H9 (cell line): ENCODE measurements at regions not wholly inside any gene's neighbourhood (a gene's known extent, or its start where the extent isn't known, plus 50 kb on each side); places are given as distances from the start of the nearest gene placed in this dataset.

Experiments used
- DNase-seq: peaks from one replicate; pipeline ENCODE4 v3.0.0-alpha.2; 2017
- H2AFZ ChIP-seq: one replicate; pipeline ENCODE4 v1.6.1; 2013; ENCODE audit warnings: mild to moderate bottlenecking, low read length, control low read depth, moderate library complexity
- H2AK5ac ChIP-seq: 2 replicates; pipeline ENCODE4 v1.6.1; 2013; ENCODE audit warnings: low read length, control low read depth, mixed read lengths; ENCODE audit not compliant: insufficient read length
- H2BK120ac ChIP-seq: one replicate; pipeline ENCODE4 v1.6.1; 2013; ENCODE audit warnings: low read depth, mild to moderate bottlenecking, low read length, control low read depth, inconsistent platforms; ENCODE audit not compliant: poor library complexity, severe bottlenecking
- H2BK12ac ChIP-seq: 2 replicates; pipeline ENCODE4 v1.6.1; 2013; ENCODE audit warnings: low read length, control low read depth, mixed read lengths, low read depth; ENCODE audit not compliant: insufficient read length
- H2BK15ac ChIP-seq: 2 replicates; pipeline ENCODE4 v1.6.1; 2013; ENCODE audit warnings: low read depth, low read length, control low read depth
- H2BK20ac ChIP-seq: one replicate; pipeline ENCODE4 v1.6.1; 2013; ENCODE audit warnings: low read depth, mild to moderate bottlenecking, low read length, control low read depth, inconsistent platforms; ENCODE audit not compliant: poor library complexity, severe bottlenecking
- H2BK5ac ChIP-seq: 2 replicates; pipeline ENCODE4 v1.6.1; 2013; ENCODE audit warnings: low read length, control low read depth, mixed read lengths; ENCODE audit not compliant: insufficient read length
- H3K14ac ChIP-seq: 2 replicates; pipeline ENCODE4 v1.6.1; 2013; ENCODE audit warnings: low read length, control low read depth; ENCODE audit not compliant: insufficient read depth
- H3K18ac ChIP-seq: 2 replicates; pipeline ENCODE4 v1.6.1; 2013; ENCODE audit warnings: low read depth, mild to moderate bottlenecking, mixed read lengths, low read length, control low read depth; ENCODE audit not compliant: insufficient read length
- H3K23ac ChIP-seq: 2 replicates; pipeline ENCODE4 v1.6.1; 2013; ENCODE audit warnings: low read length, control low read depth, mixed read lengths, low read depth; ENCODE audit not compliant: insufficient read length
- H3K23me2 ChIP-seq: 2 replicates; pipeline ENCODE4 v1.6.1; 2013; ENCODE audit warnings: low read depth, mild to moderate bottlenecking, mixed read lengths, low read length, control low read depth; ENCODE audit not compliant: insufficient read length, poor library complexity, severe bottlenecking
- H3K27ac ChIP-seq: 2 replicates; pipeline ENCODE4 v1.5.1; 2013; ENCODE audit warnings: low read length, control low read depth, mixed read lengths, low read depth; ENCODE audit not compliant: insufficient read length
- H3K27me3 ChIP-seq: 2 replicates; pipeline ENCODE4 v1.6.1; 2013; ENCODE audit warnings: low read length, control low read depth, inconsistent platforms; ENCODE audit not compliant: insufficient read depth
- H3K4ac ChIP-seq: 2 replicates; pipeline ENCODE4 v1.6.1; 2013; ENCODE audit warnings: low read depth, mild to moderate bottlenecking, control low read depth, inconsistent platforms, low read length, moderate library complexity
- H3K4me1 ChIP-seq: 2 replicates; pipeline ENCODE4 v1.6.1; 2013; ENCODE audit warnings: low read length, control low read depth, inconsistent platforms; ENCODE audit not compliant: insufficient read depth
- H3K4me2 ChIP-seq: 2 replicates; pipeline ENCODE4 v1.6.1; 2013; ENCODE audit warnings: low read length, control low read depth, mixed read lengths; ENCODE audit not compliant: insufficient read length, insufficient read depth
- H3K56ac ChIP-seq: 2 replicates; pipeline ENCODE4 v1.6.1; 2013; ENCODE audit warnings: low read depth, mild to moderate bottlenecking, mixed read lengths, low read length, control low read depth; ENCODE audit not compliant: insufficient read length
- H3K79me1 ChIP-seq: 2 replicates; pipeline ENCODE4 v1.6.1; 2013; ENCODE audit warnings: low read depth, mild to moderate bottlenecking, moderate library complexity, low read length, control low read depth, inconsistent platforms; ENCODE audit not compliant: insufficient read depth, poor library complexity, severe bottlenecking
- H3K79me2 ChIP-seq: 2 replicates; pipeline ENCODE4 v1.6.1; 2013; ENCODE audit warnings: low read length, control low read depth, inconsistent platforms; ENCODE audit not compliant: insufficient read depth
- H3K9ac ChIP-seq: 2 replicates; pipeline ENCODE4 v1.6.1; 2013; ENCODE audit warnings: low read length, control low read depth, mixed read lengths; ENCODE audit not compliant: insufficient read length; ENCODE audit errors: extremely low read depth
- H3K9me3 ChIP-seq: one replicate; pipeline ENCODE4 v1.6.1; 2013; ENCODE audit warnings: low read depth, low read length, inconsistent platforms; ENCODE audit not compliant: control insufficient read depth
- H3T11ph ChIP-seq: one replicate; pipeline ENCODE4 v1.6.1; 2013; ENCODE audit warnings: mild to moderate bottlenecking, low read length, control low read depth, inconsistent platforms
- H4K20me1 ChIP-seq: one replicate; pipeline ENCODE4 v1.6.1; 2013; ENCODE audit not compliant: control insufficient read depth, insufficient read length, insufficient read depth
- H4K5ac ChIP-seq: 2 replicates; pipeline ENCODE4 v1.6.1; 2013; ENCODE audit warnings: low read depth, mild to moderate bottlenecking, mixed read lengths, low read length, control low read depth; ENCODE audit not compliant: insufficient read length
- H4K8ac ChIP-seq: replicated peaks from 2 replicates; pipeline ENCODE4 v1.6.1; 2013; ENCODE audit warnings: low read length, control low read depth, mixed read lengths, low read depth; ENCODE audit not compliant: insufficient read length
- H4K91ac ChIP-seq: 2 replicates; pipeline ENCODE4 v1.6.1; 2013; ENCODE audit warnings: low read depth, mild to moderate bottlenecking, moderate library complexity, mixed read lengths, low read length, control low read depth; ENCODE audit not compliant: insufficient read length
- H3K27ac Mint-ChIP-seq, 3 experiments: 2 replicates in 2 of 3; 3 replicates in 1 of 3; pipeline ENCODE4 v1.8.0; 2020 to 2021; ENCODE audit warnings: mixed read lengths in 3 of 3, mild to moderate bottlenecking in 1 of 3, moderate library complexity in 1 of 3
- H3K27me3 Mint-ChIP-seq: 2 replicates; pipeline ENCODE4 v1.8.0; 2021; ENCODE audit warnings: low read depth, mild to moderate bottlenecking, moderate library complexity, mixed read lengths
- H3K36me3 Mint-ChIP-seq, 3 experiments: 2 replicates in 2 of 3; 3 replicates in 1 of 3; pipeline ENCODE4 v1.8.0; 2020 to 2021; ENCODE audit warnings: low read depth in 3 of 3, mixed read lengths in 3 of 3; ENCODE audit not compliant: insufficient read depth in 1 of 3
- H3K4me1 Mint-ChIP-seq, 2 experiments: 2 replicates each; pipeline ENCODE4 v1.8.0; 2020; ENCODE audit warnings: mixed read lengths in 2 of 2
- H3K4me3 Mint-ChIP-seq, 2 experiments: 2 replicates in 1 of 2; 3 replicates in 1 of 2; pipeline ENCODE4 v1.8.0; 2020 to 2021; ENCODE audit warnings: mild to moderate bottlenecking in 2 of 2, mixed read lengths in 2 of 2, moderate library complexity in 1 of 2
- H3K9me3 Mint-ChIP-seq, 2 experiments: 2 replicates in 1 of 2; 3 replicates in 1 of 2; pipeline ENCODE4 v1.8.0; 2020; ENCODE audit warnings: mild to moderate bottlenecking in 2 of 2, mixed read lengths in 2 of 2, moderate library complexity in 1 of 2
- CTCF ChIP-seq: fragments of 200-600 bp; sonication (generic); conservative IDR thresholded peaks from 3 replicates; pipeline ENCODE4 v1.8.0; 2021; ENCODE audit warnings: antibody characterized with exemption, mild to moderate bottlenecking
- WGBS: extraction: QIAGEN DNeasy Blood & Tissue Kit; methylation state at CpG from one replicate; pipeline ENCODE4 v1.1.7; 2013; ENCODE audit warnings: missing lambda C conversion rate, low lambda C conversion rate, mixed read lengths; ENCODE audit not compliant: insufficient read length; ENCODE audit errors: extremely low coverage; 5-methylcytosine and 5-hydroxymethylcytosine counted together

- Mint-ChIP-seq H3K27me3 (no peaks in the 10 kb centered on the region), H3K27ac (peak overlapping the region in 1 of 3 experiments; percentile 75; a peak in 1 of 7 replicates), H3K4me1 (peaks cover 6 to 11% of the 10 kb centered on the region in 2 experiments; a peak in 3 of 4 replicates), H3K36me3 (peaks cover 0 to 5% (median 4%) of the 10 kb centered on the region in 3 experiments; a peak in 4 of 7 replicates), H3K9me3 (peaks cover 5 to 8% of the 10 kb centered on the region in 2 experiments; a peak in 4 of 5 replicates), H3K4me3 (no peak overlapping the region)
- Histone ChIP-seq H3K79me1 (no peaks in the 10 kb centered on the region), H3K23me2 (no peaks in the 10 kb centered on the region), H3K4ac (no peak overlapping the region), H2BK15ac (no peak overlapping the region), H2BK5ac (no peak overlapping the region), H3K56ac (no peak overlapping the region), H3K4me1 (no peaks in the 10 kb centered on the region), H2AFZ (no peak overlapping the region), H3K9ac (no peak overlapping the region), H3T11ph (no peak overlapping the region), H3K9me3 (no peaks in the 10 kb centered on the region), H2BK20ac (no peak overlapping the region), H3K79me2 (no peaks in the 10 kb centered on the region), H3K18ac (no peak overlapping the region), H3K27ac (no peak overlapping the region), H3K4me2 (no peak overlapping the region), H4K20me1 (no peaks in the 10 kb centered on the region), H3K23ac (no peak overlapping the region), H3K14ac (no peak overlapping the region), H3K27me3 (no peaks in the 10 kb centered on the region), H2BK120ac (no peak overlapping the region), H2AK5ac (no peak overlapping the region), H4K5ac (no peak overlapping the region), H4K8ac (no peak overlapping the region), H2BK12ac (no peak overlapping the region), H4K91ac (no peak overlapping the region)
- no CpG with 5 or more reads among the region's 4 CpGs for WGBS
- no peak for DNase-seq
- no peak for TF ChIP-seq CTCF
These were observed 970.5 kb upstream of the EEF2KMT start for GRCh38 chr16:6068063-6068462.
